H1 (cell line): ENCODE measurements at regions not wholly inside any gene's neighbourhood (a gene's known extent, or its start where the extent isn't known, plus 50 kb on each side); places are given as distances from the start of the nearest gene placed in this dataset.

Experiments used
- CTCF ChIA-PET: fragments of 300-600 bp; sonication (Branson Sonifier 250); formaldehyde crosslinking; loops from one replicate; lab custom pipeline; 2021; ENCODE audit not compliant: partially characterized antibody; lab: Charles Lee
- POLR2A ChIA-PET: fragments of 300-600 bp; sonication (Branson Sonifier 250); formaldehyde crosslinking; loops from one replicate; lab custom pipeline; 2021; ENCODE audit warnings: inconsistent platforms; ENCODE audit not compliant: partially characterized antibody; lab: Charles Lee
- DNase-seq, 2 experiments: peaks; one replicate each; pipeline versions ENCODE4 v3.0.0 to v3.0.0-alpha.2; 2010 to 2022; ENCODE audit warnings: low spot score in 2 of 2, low read depth in 1 of 2, mixed read lengths in 1 of 2
- FAIRE-seq: peaks from 2 replicates; lab custom pipeline; 2011; peaks lifted over from hg19 to GRCh38; lab: Jason Lieb, UNC
- H2AFZ ChIP-seq: 2 replicates; pipeline ENCODE4 v1.8.1; 2012; ENCODE audit warnings: low read length, inconsistent platforms
- H2AK5ac ChIP-seq: 2 replicates; pipeline ENCODE4 v1.6.1; 2013; ENCODE audit warnings: low read depth, low read length
- H2BK120ac ChIP-seq: replicated peaks from 2 replicates; pipeline ENCODE3; 2013; ENCODE audit warnings: low read depth, low read length, inconsistent platforms
- H2BK12ac ChIP-seq: 2 replicates; pipeline ENCODE4 v1.6.1; 2013; ENCODE audit warnings: low read depth, low read length
- H2BK15ac ChIP-seq: 2 replicates; pipeline ENCODE4 v1.6.1; 2013; ENCODE audit warnings: low read length
- H2BK20ac ChIP-seq: 2 replicates; pipeline ENCODE4 v1.6.1; 2013; ENCODE audit warnings: low read length
- H2BK5ac ChIP-seq: 2 replicates; pipeline ENCODE4 v1.6.1; 2013; ENCODE audit warnings: low read depth, low read length
- H3K14ac ChIP-seq: 2 replicates; pipeline ENCODE4 v1.6.1; 2013; ENCODE audit warnings: inconsistent platforms; ENCODE audit not compliant: insufficient read length
- H3K18ac ChIP-seq: 2 replicates; pipeline ENCODE4 v1.6.1; 2013; ENCODE audit warnings: low read length; ENCODE audit errors: extremely low read depth
- H3K23ac ChIP-seq: 2 replicates; pipeline ENCODE4 v1.6.1; 2013; ENCODE audit warnings: inconsistent platforms; ENCODE audit not compliant: insufficient read length
- H3K23me2 ChIP-seq: 2 replicates; pipeline ENCODE4 v1.6.1; 2013; ENCODE audit warnings: low read depth, low read length
- H3K27ac ChIP-seq: 2 replicates; pipeline ENCODE4 v1.6.1; 2011; ENCODE audit warnings: low read depth, low read length, inconsistent platforms
- H3K27me3 ChIP-seq, 4 experiments: replicated peaks in 1 of 4; 1 replicate in 1 of 4; 2 replicates in 3 of 4; pipeline versions ENCODE4 v1.6.1 to v1.8.1; 2011 to 2013; ENCODE audit warnings: low read length in 3 of 4, mild to moderate bottlenecking in 3 of 4, inconsistent platforms in 2 of 4, mixed read lengths in 2 of 4, moderate library complexity in 1 of 4; ENCODE audit not compliant: control insufficient read depth in 3 of 4, insufficient read depth in 3 of 4; ENCODE audit errors: extremely low read depth in 1 of 4
- H3K36me3 ChIP-seq, 4 experiments: 2 replicates each; pipeline versions ENCODE4 v1.6.1 to v1.8.1; 2011 to 2013; ENCODE audit warnings: mild to moderate bottlenecking in 4 of 4, low read length in 3 of 4, moderate library complexity in 2 of 4, control low read depth in 1 of 4, inconsistent platforms in 1 of 4; ENCODE audit not compliant: insufficient read depth in 4 of 4, control insufficient read depth in 2 of 4
- H3K4ac ChIP-seq: replicated peaks from 2 replicates; pipeline ENCODE3; 2013; ENCODE audit warnings: low read length, low read depth, mixed read lengths, inconsistent platforms; ENCODE audit not compliant: insufficient read length
- H3K4me1 ChIP-seq, 4 experiments: replicated peaks in 1 of 4; 1 replicate in 1 of 4; 2 replicates in 3 of 4; pipeline versions ENCODE4 v1.6.1 to v1.8.1; 2011 to 2013; ENCODE audit warnings: low read length in 3 of 4, inconsistent platforms in 2 of 4, mixed read lengths in 1 of 4; ENCODE audit not compliant: insufficient read depth in 4 of 4, control insufficient read depth in 3 of 4
- H3K4me2 ChIP-seq, 2 experiments: 2 replicates each; pipeline versions ENCODE4 v1.6.1 to v1.8.1; 2011 to 2013; ENCODE audit warnings: low read depth in 2 of 2, low read length in 2 of 2, control low read depth in 1 of 2, inconsistent platforms in 1 of 2, mild to moderate bottlenecking in 1 of 2; ENCODE audit not compliant: insufficient read depth in 1 of 2
- H3K4me3 ChIP-seq, 4 experiments: fragments of 200-600, 300-600 bp in 1 of 4; sonication (generic), shearing (Covaris generic), sonication (Bioruptor Twin) in 1 of 4; 2 replicates each; pipeline versions ENCODE4 v1.5.1 to v1.8.1; 2011 to 2016; ENCODE audit warnings: low read length in 4 of 4, low read depth in 3 of 4, control low read depth in 2 of 4, inconsistent platforms in 2 of 4, mild to moderate bottlenecking in 2 of 4, mixed read lengths in 1 of 4, moderate library complexity in 1 of 4; ENCODE audit not compliant: insufficient read depth in 2 of 4; ENCODE audit errors: extremely low read depth in 1 of 4
- H3K56ac ChIP-seq: replicated peaks from 2 replicates; pipeline ENCODE3; 2013; ENCODE audit warnings: low read depth, mild to moderate bottlenecking, mixed read lengths, low read length, inconsistent platforms; ENCODE audit not compliant: insufficient read length
- H3K79me1 ChIP-seq: 2 replicates; pipeline ENCODE4 v1.6.1; 2013; ENCODE audit warnings: low read depth, low read length, control low read depth
- H3K79me2 ChIP-seq, 2 experiments: 2 replicates each; pipeline versions ENCODE4 v1.6.1 to v1.8.1; 2012 to 2013; ENCODE audit warnings: low read length in 2 of 2, mild to moderate bottlenecking in 2 of 2, inconsistent platforms in 1 of 2; ENCODE audit not compliant: insufficient read depth in 2 of 2, control insufficient read depth in 1 of 2
- H3K9ac ChIP-seq, 4 experiments: replicated peaks in 1 of 4; 1 replicate in 1 of 4; 2 replicates in 3 of 4; pipeline versions ENCODE4 v1.6.1 to v1.8.1; 2011 to 2013; ENCODE audit warnings: low read depth in 3 of 4, low read length in 3 of 4, control low read depth in 2 of 4, mild to moderate bottlenecking in 2 of 4, moderate library complexity in 2 of 4, inconsistent platforms in 1 of 4; ENCODE audit errors: extremely low read depth in 1 of 4
- H3K9me3 ChIP-seq, 2 experiments: 2 replicates each; pipeline versions ENCODE4 v1.6.1 to v1.8.1; 2012 to 2013; ENCODE audit warnings: mild to moderate bottlenecking in 2 of 2, moderate library complexity in 2 of 2, control low read depth in 1 of 2, inconsistent platforms in 1 of 2, low read depth in 1 of 2, low read length in 1 of 2, mixed read lengths in 1 of 2; ENCODE audit not compliant: insufficient read depth in 2 of 2
- H4K20me1 ChIP-seq, 2 experiments: replicated peaks in 1 of 2; 2 replicates each; pipeline versions ENCODE3 to v1.8.1; 2011 to 2013; ENCODE audit warnings: inconsistent platforms in 2 of 2, low read length in 2 of 2, mild to moderate bottlenecking in 1 of 2; ENCODE audit not compliant: insufficient read depth in 2 of 2, control insufficient read depth in 1 of 2
- H4K5ac ChIP-seq: 2 replicates; pipeline ENCODE4 v1.6.1; 2013; ENCODE audit warnings: low read length, low read depth, mixed read lengths, inconsistent platforms; ENCODE audit not compliant: insufficient read length
- H4K8ac ChIP-seq: 2 replicates; pipeline ENCODE4 v1.8.0; 2013; ENCODE audit warnings: mild to moderate bottlenecking, moderate library complexity, low read length, inconsistent platforms; ENCODE audit not compliant: insufficient read depth; ENCODE audit errors: extremely low read depth
- H4K91ac ChIP-seq: replicated peaks from 2 replicates; pipeline ENCODE3; 2013; ENCODE audit warnings: low read length, mixed read lengths, inconsistent platforms; ENCODE audit not compliant: insufficient read length
- GABPA ChIP-seq: IDR thresholded peaks from 2 replicates; pipeline ENCODE4 v1.6.1; 2011; ENCODE audit warnings: mild to moderate bottlenecking, low read length, moderate library complexity, borderline replicate concordance; ENCODE audit not compliant: insufficient read depth
- KDM4A ChIP-seq: IDR thresholded peaks from one replicate; pipeline ENCODE4 v1.7.1; 2012; ENCODE audit warnings: low read depth, mild to moderate bottlenecking, moderate library complexity, low read length, inconsistent platforms; ENCODE audit not compliant: severe bottlenecking
- MAFK ChIP-seq: IDR thresholded peaks from 2 replicates; pipeline ENCODE4 v1.6.1; 2012; ENCODE audit warnings: low read depth, mild to moderate bottlenecking, improper control_type of control experiment, low read length
- MAX ChIP-seq: IDR thresholded peaks from 2 replicates; pipeline ENCODE4 v1.6.1; 2012; ENCODE audit warnings: inconsistent platforms
- POLR2A ChIP-seq, 2 experiments: IDR thresholded peaks; 1 replicate in 1 of 2; 2 replicates in 1 of 2; pipeline ENCODE4 v1.6.1; 2011; ENCODE audit warnings: low read depth in 2 of 2, low read length in 2 of 2, mild to moderate bottlenecking in 2 of 2; ENCODE audit errors: control extremely low read depth in 1 of 2
- POU5F1 ChIP-seq: IDR thresholded peaks from 2 replicates; pipeline ENCODE4 v1.6.1; 2011; ENCODE audit warnings: low read depth, mild to moderate bottlenecking, low read length, moderate library complexity
- SP2 ChIP-seq: IDR thresholded peaks from 2 replicates; pipeline ENCODE4 v1.6.1; 2012; ENCODE audit warnings: mild to moderate bottlenecking, low read length, inconsistent platforms
- YY1 ChIP-seq: IDR thresholded peaks from 2 replicates; pipeline ENCODE4 v1.6.1; 2011; ENCODE audit warnings: low read depth, mild to moderate bottlenecking, low read length

DNA sequence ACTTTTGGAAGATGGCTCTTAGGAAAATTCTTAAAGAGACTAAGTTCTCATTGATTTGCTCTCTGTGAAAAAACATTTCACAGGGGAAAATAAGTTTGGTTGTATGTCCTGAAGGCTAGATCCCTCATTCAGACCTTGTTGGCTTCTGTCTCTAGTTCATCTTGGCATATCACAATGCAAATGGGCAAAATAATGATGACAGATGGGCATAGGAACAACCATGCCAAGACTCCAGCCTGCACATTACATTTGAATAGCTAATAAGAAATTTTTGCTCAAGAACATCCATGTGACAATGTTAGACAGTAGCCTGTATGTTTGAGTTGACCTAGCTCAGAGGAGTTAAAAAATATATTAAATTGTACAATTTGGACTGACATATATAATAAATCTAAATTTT is 292.9 kb downstream of the PLA2G4A start:
- no peaks in the 10 kb centered on the region for H3K36me3 ChIP-seq
- ChIA-PET POLR2A (no interaction called here), CTCF (no interaction called here)
- no peak overlapping the region for H3K4me2 ChIP-seq
- DNase-seq (no peak), FAIRE-seq (no peak)
- H2BK120ac ChIP-seq = no peak overlapping the region
- H3K79me1 ChIP-seq = no peaks in the 10 kb centered on the region
- TF ChIP-seq GABPA (no peak), POU5F1 (no peak), MAFK (no peak), KDM4A (no peak), MAX (no peak), POLR2A (IDR thresholded peaks at IDR 0.05; ENCODE audit: control extremely low read depth in 1 of 2, low read depth in 2 of 2, low read length in 2 of 2) (no peak), SP2 (no peak), YY1 (no peak)
- H4K91ac ChIP-seq = no peak overlapping the region
- no peak overlapping the region for H2BK15ac ChIP-seq
- H3K9me3 ChIP-seq = no peaks in the 10 kb centered on the region
- no peak overlapping the region for H3K18ac ChIP-seq
- H3K56ac ChIP-seq = no peak overlapping the region
- no peak overlapping the region for H3K23ac ChIP-seq
- H3K23me2 ChIP-seq = no peaks in the 10 kb centered on the region
- no peak overlapping the region for H2BK20ac ChIP-seq
- no peak overlapping the region for H3K4ac ChIP-seq
- no peak overlapping the region for H4K5ac ChIP-seq
- H4K20me1 ChIP-seq = no peaks in the 10 kb centered on the region
- H3K79me2 ChIP-seq = no peaks in the 10 kb centered on the region
- no peaks in the 10 kb centered on the region for H3K4me1 ChIP-seq
- H3K4me3 ChIP-seq = no peak overlapping the region
- H2AK5ac ChIP-seq = no peak overlapping the region
- no peak overlapping the region for H3K9ac ChIP-seq
- H3K27ac ChIP-seq = no peak overlapping the region
- H2AFZ ChIP-seq = no peak overlapping the region
- H3K14ac ChIP-seq = no peak overlapping the region
- H3K27me3 ChIP-seq = peaks cover 0 to 1% (median 0%) of the 10 kb centered on the region in 4 experiments; a peak in 1 of 7 replicates
- no peak overlapping the region for H4K8ac ChIP-seq
- no peak overlapping the region for H2BK12ac ChIP-seq
- H2BK5ac ChIP-seq = no peak overlapping the region
